Stimulated activated CD4-positive, alpha-beta T cell treated with anti-CD3 and anti-CD28 coated beads, Interleukin-4, amount 100 ng/mL, for 1 hour (primary cell): ENCODE measurements at regions not wholly inside any gene's neighbourhood (a gene's known extent, or its start where the extent isn't known, plus 50 kb on each side); places are given as distances from the start of the nearest gene placed in this dataset.
"Not testable (repeated sequence)": the region's sequence is repeated elsewhere in the genome, so short reads cannot be mapped to it uniquely, and the experiment has no call there.

Experiments
- DNase-seq: peaks from one replicate; pipeline ENCODE4 v3.0.0-alpha.2; 2020

DNA sequence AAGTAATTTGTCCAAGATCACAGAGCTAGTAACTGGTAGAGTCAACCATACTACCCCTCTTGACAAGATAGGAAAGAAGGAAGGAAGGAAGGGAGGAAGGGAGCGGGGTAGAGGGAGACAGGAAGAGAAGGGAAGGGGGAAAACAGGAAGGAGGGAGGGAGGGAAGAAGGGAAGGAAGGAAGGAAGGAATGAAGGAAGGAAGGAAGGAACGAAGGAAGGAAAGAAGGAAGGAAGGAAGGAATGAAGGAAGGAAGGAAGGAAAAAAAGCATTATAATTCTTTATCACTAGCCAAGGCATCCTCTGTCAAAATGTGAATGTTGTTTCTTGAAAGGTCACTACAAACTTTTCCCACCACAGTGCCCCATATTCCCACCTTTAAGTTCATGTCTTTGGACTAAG is 223.6 kb downstream of the SHQ1 start:
- DNase-seq, result no peak

DNA sequence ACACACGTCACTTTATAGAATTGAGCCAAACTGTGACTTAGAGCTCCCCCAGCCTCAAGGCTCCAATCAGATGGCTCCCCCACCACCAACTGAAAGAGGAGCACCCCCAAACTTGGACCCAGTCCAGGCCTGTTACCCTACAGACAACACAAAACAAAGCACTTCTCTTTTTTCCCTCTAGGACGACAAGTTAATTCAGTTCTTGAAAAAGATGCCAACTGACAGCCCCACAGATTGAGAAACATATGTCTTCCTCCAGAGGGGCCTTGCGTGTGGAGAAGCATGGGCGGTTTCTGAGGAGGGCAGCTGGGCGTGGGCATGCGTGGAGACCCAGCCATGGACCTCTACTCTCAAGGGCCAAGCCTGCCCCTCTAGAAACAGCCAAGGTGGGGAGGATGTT is 229.5 kb downstream of the SHQ1 start:
- DNase-seq, result no peak

DNA sequence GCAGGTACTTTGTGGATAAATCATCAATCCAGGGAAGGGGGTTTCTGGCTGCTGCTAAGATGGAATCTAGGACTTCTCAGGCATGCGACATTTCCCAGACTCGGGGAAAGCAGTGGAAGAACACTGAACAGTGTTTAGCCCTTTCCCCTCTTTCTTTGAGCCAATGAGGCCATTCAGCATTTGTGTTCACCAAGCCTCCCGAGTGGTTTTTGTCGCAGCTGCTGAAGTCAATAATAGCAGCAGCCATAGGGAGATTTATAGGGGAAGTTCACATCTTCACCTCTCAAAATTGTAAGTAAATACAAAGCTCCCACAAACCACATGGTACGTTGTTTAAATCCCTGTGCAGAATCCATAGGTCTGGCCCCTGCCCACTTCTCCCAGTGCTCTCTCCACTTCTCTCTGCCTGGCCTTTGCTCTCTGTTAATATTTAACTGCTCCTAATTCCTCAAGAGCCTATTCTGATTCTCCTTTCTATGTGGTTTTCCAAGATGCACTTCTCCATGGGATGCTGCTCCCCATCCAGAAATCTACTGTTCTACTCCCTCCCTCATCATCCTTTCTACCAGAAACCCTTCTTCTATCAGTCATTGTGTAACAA is 230.7 kb downstream of the SHQ1 start:
- no peak for DNase-seq

DNA sequence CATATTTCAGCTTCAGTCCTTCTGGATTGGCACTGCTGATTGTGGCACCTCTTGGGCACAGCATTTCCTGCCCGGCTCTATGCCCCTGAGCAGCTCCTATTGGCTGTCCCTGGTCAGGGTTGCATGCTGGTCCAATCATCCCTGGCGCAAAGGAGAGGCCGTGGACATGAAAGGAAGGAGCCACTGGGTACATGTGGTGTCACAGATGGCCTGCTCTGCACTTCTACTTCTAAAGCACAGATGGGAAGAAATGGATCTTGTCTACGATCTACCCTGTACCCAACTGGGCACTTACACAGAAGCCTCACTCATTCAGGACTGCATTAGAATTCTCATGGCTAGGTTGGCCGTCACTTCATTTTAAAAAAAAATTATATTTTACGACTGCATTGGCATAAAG is 232.5 kb downstream of the SHQ1 start:
- DNase-seq, result no peak

DNA sequence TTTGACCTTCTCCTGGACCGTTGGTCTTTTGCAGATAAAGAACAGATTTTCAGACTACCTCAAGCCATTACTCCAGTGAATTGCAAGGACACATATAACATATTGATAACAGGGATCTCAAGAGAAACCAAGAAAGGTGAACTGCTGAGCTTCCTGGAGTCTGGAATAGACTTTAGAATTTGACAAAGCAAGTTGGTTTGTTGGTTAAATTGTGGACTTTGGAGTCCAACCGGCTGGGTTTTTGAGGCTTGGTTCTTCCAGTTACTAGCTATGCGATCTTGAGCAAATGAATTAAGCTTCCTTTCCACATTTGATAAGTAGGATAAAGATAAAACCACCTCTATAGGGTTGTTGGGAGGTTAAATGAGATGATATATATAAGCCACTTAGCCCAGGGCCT is 233.1 kb downstream of the SHQ1 start:
- DNase-seq, result no peak

DNA sequence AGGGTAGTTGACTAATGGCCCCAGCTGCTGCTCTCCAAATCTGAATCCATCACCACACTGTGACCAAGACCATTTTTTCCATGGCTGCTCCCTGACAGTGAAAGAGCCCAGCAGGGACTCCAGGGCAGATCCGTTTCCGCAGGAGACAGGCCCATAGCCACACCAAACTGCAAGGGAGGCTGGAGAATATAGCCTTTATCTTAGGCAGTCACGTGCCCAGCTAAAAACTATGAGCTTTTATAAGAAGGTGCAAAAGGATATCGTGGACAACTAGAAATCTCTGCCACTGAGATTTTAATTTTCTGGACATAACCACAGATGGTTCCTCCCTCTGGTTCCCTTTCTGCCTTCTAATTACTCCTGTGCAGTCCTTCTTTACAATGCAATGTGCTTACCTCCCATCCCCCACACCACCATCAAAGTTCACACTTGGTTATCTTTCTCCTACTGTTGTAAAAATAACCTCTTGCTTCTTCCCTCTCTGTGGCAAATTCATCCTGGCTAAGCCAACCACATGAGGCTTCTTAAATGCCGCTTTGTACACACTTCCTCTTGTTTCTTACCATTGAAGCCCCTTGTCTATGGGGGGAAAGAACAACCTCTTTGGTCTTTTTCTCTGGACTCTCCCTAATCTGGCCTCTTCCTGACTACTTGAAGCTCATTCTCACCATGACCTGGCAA is 233.7 kb downstream of the SHQ1 start:
- no peak for DNase-seq

DNA sequence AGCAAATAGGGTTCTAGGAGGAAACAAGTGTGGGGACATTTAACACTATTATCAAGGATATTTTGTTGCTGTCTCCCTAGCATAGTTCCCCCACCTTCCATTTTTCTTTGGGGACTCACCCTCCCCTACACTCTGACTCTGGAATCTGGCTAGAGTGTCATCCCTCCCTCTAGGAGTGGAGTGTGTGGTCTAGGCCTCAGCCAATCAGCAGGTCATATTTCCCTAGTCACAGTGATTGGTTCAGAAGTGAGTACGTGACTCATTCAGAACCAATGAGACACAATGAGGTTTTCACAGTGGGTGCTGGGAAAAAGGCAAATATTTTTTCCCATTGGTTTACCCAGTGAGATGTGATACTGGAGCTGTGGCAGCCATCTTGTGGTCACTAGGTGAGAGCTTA is 234.4 kb downstream of the SHQ1 start:
- no peak for DNase-seq

DNA sequence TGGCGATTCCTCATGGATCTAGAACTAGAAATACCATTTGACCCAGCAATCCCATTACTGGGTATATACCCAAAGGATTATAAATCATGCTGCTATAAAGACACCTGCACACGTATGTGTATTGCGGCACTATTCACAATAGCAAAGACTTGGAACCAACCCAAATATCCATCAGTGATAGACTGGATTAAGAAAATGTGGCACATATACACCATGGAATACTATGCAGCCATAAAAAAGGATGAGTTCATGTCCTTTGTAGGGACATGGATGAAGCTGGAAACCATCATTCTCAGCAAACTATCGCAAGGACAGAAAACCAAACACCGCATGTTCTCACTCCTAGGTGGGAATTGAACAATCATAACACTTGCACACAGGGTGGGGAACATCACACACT is 239.1 kb downstream of the SHQ1 start:
- DNase-seq, result not testable (repeated sequence)

DNA sequence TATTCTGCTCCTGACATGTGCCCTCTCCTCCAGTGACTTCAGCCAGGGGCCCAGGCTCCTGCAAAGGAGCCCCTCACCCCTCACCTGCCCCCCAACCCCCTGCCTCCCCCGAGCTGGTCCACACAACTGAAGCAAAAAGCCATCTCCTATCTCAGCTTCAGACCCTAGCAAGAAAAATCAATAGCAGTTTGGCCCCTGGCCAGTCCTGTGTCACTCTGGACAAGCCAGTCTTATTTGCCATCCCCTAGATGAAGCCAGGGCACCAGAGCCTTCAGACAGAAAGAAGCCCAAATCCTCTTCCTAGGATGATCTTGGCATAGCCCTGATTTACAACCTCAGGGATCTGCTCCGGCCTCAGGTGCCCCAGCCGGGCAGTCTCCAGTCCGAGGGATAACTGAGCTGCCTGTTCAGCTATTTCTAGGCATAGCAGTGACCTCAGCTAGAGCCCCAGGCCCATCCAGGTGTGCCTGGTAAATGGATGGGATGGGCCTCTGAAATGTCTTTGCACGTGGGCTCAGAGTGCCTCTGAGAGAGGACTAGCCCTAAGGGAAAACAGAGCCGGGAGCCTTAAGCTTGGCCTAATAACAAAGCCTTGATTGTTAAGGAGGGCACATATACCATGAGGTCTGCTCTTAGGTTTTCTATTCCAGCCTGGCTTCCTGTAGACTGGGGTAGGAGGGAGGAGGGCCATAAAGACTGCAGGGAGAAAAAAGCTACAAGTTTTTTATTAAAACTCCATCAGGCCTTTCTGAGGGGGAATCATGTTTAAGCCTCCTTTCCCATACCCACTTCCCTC is 242.0 kb downstream of the SHQ1 start:
- DNase-seq, result no peak

DNA sequence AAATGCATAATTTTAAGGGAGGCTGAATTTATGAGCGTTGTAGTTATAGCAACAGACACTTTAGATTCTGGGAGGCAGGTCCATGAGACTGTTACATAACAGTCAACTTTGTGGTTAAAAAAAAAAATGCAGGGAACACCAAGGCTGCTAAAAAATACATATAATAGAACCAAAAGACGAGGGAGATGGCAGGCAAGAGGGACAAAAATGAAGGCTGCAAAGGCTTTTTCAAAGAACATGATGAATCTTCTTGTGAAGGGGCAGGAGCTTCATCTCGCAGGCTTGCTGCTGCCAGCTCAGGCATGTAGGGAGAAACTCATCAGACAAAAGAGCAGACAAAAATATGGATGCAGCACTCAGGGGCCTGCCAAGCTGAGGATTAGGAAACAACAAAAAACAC is 243.9 kb downstream of the SHQ1 start:
- no peak for DNase-seq

DNA sequence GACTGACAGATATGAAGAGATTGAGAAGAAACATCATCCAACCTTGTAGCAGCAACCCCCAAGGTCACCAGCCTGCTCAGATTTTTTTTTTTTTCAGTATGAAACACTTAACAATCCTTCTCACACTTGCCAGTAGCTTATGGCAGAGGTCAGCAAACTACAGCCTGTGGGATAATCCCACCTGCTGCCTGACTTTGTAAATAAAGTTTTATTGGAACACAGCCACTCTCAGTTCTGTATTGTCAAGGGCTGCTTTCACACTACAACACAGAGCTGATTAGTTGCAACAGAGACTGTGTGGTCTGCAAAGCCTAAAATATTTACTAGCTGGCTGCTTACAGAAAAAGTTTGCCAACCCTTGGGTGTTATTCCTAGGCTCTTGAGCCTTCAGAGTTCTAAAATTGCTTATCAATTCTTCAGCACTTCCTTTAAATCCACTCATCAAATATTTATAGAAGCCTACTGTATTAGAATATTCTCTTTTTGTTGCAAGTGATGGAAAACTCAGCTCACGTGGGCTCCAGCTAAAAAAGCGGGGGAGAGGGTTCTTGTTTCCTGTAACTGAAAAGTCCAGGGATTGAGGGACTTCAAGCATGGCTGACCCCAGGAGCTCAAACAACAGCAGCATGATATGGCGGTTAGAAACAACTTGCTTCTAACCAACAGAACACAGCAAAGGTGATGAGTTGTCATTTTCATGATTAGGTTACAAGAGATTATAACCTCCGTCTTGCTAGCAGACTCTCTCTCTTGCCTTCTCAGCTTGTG is 246.1 kb downstream of the SHQ1 start:
- DNase-seq, result no peak

DNA sequence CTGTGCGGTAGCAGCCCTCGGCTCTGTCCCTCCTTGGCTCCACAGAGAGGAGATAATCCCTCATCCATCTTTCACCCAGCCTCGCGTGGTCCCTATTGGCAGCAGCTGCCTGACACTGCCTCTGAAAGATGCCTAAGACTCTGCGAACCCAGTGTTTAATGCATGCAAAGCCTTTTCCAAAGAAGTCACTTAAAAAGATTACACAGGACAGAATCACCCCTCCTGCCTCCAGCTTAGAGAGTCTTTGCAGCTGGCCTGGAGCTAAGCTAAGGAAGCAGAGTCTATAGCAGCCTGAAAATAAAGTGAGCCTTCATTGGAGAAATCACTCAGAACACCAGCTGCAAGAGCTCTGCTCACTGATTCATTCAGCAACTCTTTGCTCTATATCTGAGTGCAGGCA is 247.2 kb downstream of the SHQ1 start:
- no peak for DNase-seq

DNA sequence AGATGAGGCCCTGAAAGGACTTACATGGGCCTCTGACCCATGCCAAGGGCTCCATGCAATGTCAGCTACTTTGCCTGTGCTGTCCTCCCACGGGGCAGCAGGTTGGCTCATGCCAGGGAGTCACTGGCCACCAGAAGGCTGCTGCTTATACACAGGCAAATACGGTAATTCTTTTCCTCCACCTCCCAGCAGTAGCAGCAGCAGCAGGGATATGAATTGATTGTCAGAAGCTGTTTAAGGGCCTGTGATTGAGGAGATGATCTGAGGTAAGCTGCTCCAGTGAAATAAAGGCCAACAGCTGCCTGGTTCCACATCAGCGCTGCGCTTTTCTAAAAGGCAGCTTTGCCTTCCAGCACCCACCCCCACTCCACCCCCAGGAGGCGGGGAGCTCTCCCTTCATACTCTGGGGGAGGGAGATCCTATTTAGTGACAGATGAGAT is 250.5 kb downstream of the SHQ1 start:
- DNase-seq, result no peak

DNA sequence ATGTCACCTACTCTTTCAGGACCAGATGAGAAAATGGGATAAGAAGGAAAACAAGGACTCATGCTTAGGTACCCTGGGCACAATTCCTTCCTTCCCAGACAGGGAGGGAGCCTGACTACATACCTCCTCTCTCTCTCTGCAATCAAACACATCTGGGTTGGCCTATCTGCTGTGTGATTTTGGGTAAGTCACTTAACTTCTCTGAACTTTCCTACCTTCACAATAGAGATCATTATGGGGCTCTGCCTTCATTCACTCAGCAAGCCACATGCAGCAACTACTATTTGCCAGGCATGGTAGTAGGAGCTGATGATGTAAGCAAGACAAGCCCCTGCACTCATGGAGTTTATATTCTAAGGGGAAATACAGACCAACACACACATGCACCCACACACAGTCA is 251.2 kb downstream of the SHQ1 start:
- no peak for DNase-seq

DNA sequence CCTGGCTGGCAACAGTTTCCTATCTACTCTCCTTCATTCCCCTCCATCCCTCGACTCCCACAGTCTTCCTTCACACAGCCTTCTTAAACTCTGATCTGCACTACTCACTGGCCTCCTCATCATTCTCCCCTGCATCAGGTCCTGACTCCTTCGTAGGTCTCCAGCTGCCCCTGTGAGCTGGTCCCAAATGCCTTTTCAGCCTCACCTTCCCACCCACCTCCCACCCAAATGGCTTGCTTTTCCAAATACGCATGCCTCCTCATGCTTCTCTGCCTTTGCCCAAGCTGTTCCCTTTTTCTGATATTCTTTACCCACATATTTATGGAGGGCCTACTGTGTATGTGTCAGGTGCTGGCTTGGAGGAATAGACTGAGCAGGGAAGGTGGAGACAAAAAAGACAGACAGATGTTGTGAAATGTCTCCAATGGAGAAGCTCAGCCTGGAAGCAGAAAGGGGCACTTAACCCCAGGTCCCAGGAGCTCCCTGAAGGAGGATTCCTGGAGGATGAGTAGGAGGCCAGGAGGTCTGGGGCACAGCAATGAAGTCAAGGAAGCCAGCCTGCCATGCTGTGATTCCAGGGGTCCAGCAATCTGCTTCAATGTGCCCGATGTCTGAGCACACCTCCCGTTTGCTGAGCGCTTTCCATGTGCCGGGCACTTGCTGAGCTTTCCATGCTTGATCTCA is 252.2 kb downstream of the SHQ1 start:
- DNase-seq, result no peak

DNA sequence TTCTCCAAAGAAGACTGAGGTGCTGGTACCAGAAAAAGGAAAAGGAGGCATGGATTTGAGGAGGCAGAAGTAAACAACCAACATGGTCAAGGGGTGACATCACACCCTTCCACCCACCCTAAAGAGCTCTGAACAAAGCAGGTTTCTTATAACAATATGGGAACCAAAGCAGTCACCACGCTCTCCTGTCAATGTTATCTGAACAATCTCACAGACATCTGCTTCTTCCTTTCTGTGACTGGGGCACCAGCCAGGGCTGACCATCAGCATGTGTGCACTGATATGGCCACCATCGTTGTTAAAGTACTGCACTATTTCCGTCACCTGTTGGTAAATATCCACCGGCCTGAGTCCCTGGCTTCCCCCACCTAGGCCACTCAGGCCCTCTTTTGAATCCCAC is 252.9 kb downstream of the SHQ1 start:
- DNase-seq, result no peak

DNA sequence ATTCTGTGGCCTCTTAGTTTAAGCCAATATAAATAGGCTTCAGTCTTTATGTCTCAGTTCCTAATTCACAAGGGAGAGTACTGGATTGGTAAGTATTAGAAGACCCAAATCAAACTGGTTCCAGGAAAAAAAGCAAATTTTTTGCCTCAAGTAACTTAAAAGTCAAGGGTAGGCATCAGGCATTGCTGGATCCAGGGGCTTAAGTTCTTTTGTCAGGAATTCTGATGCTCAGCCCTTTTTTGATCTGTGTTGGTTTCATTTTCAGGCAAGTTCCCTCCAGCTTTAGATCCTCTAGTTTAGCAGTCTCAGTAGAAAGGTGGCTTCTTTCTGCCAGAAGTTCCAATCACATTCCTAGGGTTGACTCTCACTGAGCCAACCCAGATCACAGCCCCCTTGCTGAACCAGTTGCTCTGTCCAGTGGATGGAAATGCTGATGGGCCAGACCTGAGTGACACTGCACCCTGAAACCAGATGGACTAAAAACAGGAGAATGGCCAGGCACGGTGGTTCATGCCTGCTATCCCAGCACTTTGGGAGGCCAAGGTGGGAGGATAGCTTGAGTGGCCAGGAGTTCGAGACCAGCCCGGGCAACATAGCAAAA is 253.5 kb downstream of the SHQ1 start:
- DNase-seq, result no peak

DNA sequence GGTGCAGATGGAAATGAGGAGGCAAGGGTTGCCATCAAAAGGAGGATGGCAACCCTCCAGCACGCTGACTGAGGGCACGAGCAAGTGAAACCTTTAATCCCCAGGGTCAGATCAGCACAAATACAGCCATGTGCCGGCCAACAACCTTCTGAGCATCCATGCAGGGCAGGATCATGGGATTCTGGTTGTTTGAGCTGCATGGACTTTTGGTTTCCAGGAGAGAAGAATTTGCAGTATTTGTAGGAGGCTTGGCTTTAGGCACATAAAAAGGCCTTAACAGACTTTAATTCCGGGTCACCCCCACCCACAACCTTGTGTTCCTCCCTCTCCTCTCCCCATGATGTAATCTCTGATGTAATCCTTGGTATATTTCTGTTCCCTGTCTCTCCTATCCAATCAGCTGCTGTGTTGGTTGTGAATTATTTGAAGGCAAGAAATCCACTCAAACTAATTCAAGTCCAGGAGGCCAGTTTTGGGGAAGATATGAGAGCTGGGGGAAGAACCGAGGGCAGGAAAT is 254.3 kb downstream of the SHQ1 start:
- DNase-seq, result no peak

DNA sequence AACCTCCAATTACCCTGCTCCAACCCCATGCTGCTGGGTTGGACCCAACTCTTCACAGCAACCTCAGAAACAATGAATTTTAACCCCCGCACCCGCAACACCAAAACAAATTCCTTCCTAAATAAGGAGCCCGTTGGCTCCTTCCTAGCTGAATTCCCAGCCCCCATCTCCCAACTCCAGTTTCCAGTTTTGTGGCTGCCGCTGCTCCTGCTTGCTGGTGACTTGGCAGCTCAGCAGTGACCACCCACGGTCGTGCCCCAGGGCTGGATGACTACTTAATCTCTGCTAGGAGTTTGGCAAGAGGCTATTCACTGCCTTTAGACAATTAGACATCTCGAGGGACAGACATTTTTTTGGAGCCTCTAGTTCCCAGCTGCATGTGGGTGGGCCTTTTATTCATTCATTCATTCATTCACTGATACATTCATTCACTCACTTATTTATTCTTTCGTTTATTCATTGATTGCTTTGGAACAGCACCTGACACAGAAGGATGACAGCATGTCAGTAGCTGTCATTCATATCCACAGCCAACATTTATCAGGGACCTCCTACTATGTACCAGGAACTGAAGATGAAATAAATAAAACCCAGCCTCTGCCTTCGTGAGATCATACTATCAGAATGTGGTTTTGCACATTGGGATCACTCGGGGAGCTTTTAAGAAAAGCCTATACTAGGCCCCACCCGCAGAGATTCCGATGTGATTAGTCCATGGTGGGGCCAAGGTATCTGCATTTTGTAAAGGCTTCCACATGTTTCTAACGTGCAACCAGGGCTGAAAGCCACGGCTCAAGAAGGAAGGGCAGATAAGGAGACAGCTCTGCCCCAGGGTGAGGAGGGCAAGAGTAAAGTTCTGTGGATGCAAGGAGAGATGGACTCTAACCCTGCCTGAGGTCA is 256.5 kb downstream of the SHQ1 start:
- no peak for DNase-seq

DNA sequence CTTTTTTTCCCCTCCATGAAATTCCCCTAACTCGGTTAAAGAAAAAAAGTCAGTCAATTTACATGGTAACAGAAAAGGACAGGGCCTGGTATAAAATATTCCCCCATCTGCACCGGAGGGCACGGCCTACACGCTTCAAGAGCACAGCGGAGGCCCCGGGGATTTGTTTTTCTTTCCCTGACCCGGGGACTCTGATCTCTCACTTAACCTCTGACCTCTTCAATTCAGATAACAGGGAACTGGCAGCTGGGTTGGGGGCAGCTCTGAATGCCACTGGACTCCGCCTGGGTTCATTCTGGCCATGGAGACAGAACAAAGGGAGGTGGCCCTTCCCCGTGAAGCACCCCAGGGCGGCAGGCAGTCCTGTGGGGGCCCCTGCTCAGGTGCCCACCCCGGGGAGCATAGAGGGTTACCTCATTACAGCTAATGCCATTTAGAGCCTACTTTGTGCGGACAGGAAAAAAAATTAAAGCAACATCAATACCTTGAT is 257.5 kb downstream of the SHQ1 start:
- DNase-seq, result no peak

DNA sequence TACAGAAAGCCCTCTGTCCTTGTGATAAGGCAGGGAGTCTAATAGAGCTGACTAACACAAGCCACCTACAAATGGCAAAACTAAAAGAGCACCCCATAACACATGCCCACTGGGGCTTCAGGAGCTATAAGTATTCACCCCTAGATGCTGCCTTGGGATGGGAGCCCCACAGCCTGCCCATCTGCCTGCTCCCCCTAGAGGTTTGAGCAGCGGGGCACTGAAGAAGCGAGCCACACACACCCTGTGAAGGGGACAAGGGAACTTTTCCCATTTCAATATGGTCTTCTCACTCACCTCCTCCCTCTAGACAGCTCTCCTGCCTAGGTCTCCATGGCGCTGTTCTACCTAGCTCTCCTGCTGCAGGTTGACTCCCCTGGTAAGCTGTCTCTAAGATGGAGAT is 261.0 kb downstream of the SHQ1 start:
- no peak for DNase-seq
